Neural progenitor cell (in vitro differentiated cells): ENCODE measurements at regions not wholly inside any gene's neighbourhood (a gene's known extent, or its start where the extent isn't known, plus 50 kb on each side); places are given as distances from the start of the nearest gene placed in this dataset.

Experiments used
- CTCF ChIP-seq: fragments of 200-600 bp; sonication (generic); IDR thresholded peaks from 2 replicates; pipeline ENCODE4 v1.5.1; 2017; ENCODE audit warnings: antibody characterized with exemption, mild to moderate bottlenecking
- EZH2 ChIP-seq: fragments of 200-600 bp; sonication (generic); IDR thresholded peaks from 2 replicates; pipeline ENCODE4 v1.6.1; 2017; ENCODE audit warnings: antibody characterized with exemption, mild to moderate bottlenecking, moderate library complexity
- EZH2phosphoT487 ChIP-seq: fragments of 200-600 bp; sonication (generic); IDR thresholded peaks from 2 replicates; pipeline ENCODE4 v1.6.1; 2017; ENCODE audit warnings: antibody characterized with exemption

GRCh38 chr2:204343685-204344084 lies 201.6 kb upstream of the PARD3B start:
- TF ChIP-seq EZH2: no peak
- TF ChIP-seq CTCF: no peak
- no peak for TF ChIP-seq EZH2phosphoT487
